ENCODE measurements at regions not wholly inside any gene's neighbourhood (a gene's known extent, or its start where the extent isn't known, plus 50 kb on each side); places are given as distances from the start of the nearest gene placed in this dataset.
"Not testable (repeated sequence)": the region's sequence is repeated elsewhere in the genome, so short reads cannot be mapped to it uniquely, and the experiment has no call there.

GRCh38 chr13:70544706-70545105, 436.5 kb upstream of the KLHL1 start:
- no peaks in the 10 kb centered on the region for H3K4me1 ChIP-seq (ENCODE audit: control insufficient read depth in 1 of 2, insufficient read depth in 2 of 2, low read length in 2 of 2)
- no peaks in the 10 kb centered on the region for H3K27me3 ChIP-seq (ENCODE audit: control insufficient read depth in 1 of 2, insufficient read depth in 2 of 2, low read length in 2 of 2)
- H3K36me3 ChIP-seq (ENCODE audit: control insufficient read depth in 1 of 2, insufficient read depth in 2 of 2, low read length in 2 of 2): no peaks in the 10 kb centered on the region
- H3K9me3 ChIP-seq (ENCODE audit: control insufficient read depth in 1 of 2, low read length in 2 of 2): no peaks in the 10 kb centered on the region
- no peak overlapping the region for H3K4me3 ChIP-seq (ENCODE audit: low read depth in 1 of 2, low read length in 2 of 2)
- H3K27ac ChIP-seq (ENCODE audit: low read depth, low read length): no peak overlapping the region
- no peak overlapping the region for H3K9ac ChIP-seq (ENCODE audit: low read depth in 1 of 2, low read length in 2 of 2)

GRCh38 chr13:70541451-70541850, 433.2 kb upstream of the KLHL1 start:
- no peaks in the 10 kb centered on the region for H3K27me3 ChIP-seq (ENCODE audit: control insufficient read depth in 1 of 2, insufficient read depth in 2 of 2, low read length in 2 of 2)
- no peaks in the 10 kb centered on the region for H3K9me3 ChIP-seq (ENCODE audit: control insufficient read depth in 1 of 2, low read length in 2 of 2)
- H3K9ac ChIP-seq (ENCODE audit: low read depth in 1 of 2, low read length in 2 of 2): no peak overlapping the region
- H3K36me3 ChIP-seq (ENCODE audit: control insufficient read depth in 1 of 2, insufficient read depth in 2 of 2, low read length in 2 of 2): no peaks in the 10 kb centered on the region
- H3K4me1 ChIP-seq (ENCODE audit: control insufficient read depth in 1 of 2, insufficient read depth in 2 of 2, low read length in 2 of 2): no peaks in the 10 kb centered on the region
- H3K4me3 ChIP-seq (ENCODE audit: low read depth in 1 of 2, low read length in 2 of 2): no peak overlapping the region
- H3K27ac ChIP-seq (ENCODE audit: low read depth, low read length): no peak overlapping the region

GRCh38 chr13:70534466-70534865, 426.2 kb upstream of the KLHL1 start:
- H3K27me3 ChIP-seq (ENCODE audit: control insufficient read depth in 1 of 2, insufficient read depth in 2 of 2, low read length in 2 of 2): no peaks in the 10 kb centered on the region
- H3K4me3 ChIP-seq (ENCODE audit: low read depth in 1 of 2, low read length in 2 of 2): no peak overlapping the region
- H3K9me3 ChIP-seq (ENCODE audit: control insufficient read depth in 1 of 2, low read length in 2 of 2): no peaks in the 10 kb centered on the region
- no peaks in the 10 kb centered on the region for H3K36me3 ChIP-seq (ENCODE audit: control insufficient read depth in 1 of 2, insufficient read depth in 2 of 2, low read length in 2 of 2)
- no peaks in the 10 kb centered on the region for H3K4me1 ChIP-seq (ENCODE audit: control insufficient read depth in 1 of 2, insufficient read depth in 2 of 2, low read length in 2 of 2)
- H3K9ac ChIP-seq (ENCODE audit: low read depth in 1 of 2, low read length in 2 of 2): no peak overlapping the region
- H3K27ac ChIP-seq (ENCODE audit: low read depth, low read length): no peak overlapping the region

GRCh38 chr13:70529652-70530051, 421.4 kb upstream of the KLHL1 start:
- H3K4me1 ChIP-seq (ENCODE audit: control insufficient read depth in 1 of 2, insufficient read depth in 2 of 2, low read length in 2 of 2): no peaks in the 10 kb centered on the region
- no peak overlapping the region for H3K9ac ChIP-seq (ENCODE audit: low read depth in 1 of 2, low read length in 2 of 2)
- no peaks in the 10 kb centered on the region for H3K27me3 ChIP-seq (ENCODE audit: control insufficient read depth in 1 of 2, insufficient read depth in 2 of 2, low read length in 2 of 2)
- H3K36me3 ChIP-seq (ENCODE audit: control insufficient read depth in 1 of 2, insufficient read depth in 2 of 2, low read length in 2 of 2): no peaks in the 10 kb centered on the region
- H3K27ac ChIP-seq (ENCODE audit: low read depth, low read length): no peak overlapping the region
- no peaks in the 10 kb centered on the region for H3K9me3 ChIP-seq (ENCODE audit: control insufficient read depth in 1 of 2, low read length in 2 of 2)
- no peak overlapping the region for H3K4me3 ChIP-seq (ENCODE audit: low read depth in 1 of 2, low read length in 2 of 2)

GRCh38 chr13:70527599-70527998, 419.3 kb upstream of the KLHL1 start:
- no peaks in the 10 kb centered on the region for H3K9me3 ChIP-seq (ENCODE audit: control insufficient read depth in 1 of 2, low read length in 2 of 2)
- H3K36me3 ChIP-seq (ENCODE audit: control insufficient read depth in 1 of 2, insufficient read depth in 2 of 2, low read length in 2 of 2): no peaks in the 10 kb centered on the region
- no peak overlapping the region for H3K9ac ChIP-seq (ENCODE audit: low read depth in 1 of 2, low read length in 2 of 2)
- H3K4me3 ChIP-seq (ENCODE audit: low read depth in 1 of 2, low read length in 2 of 2): no peak overlapping the region
- H3K27me3 ChIP-seq (ENCODE audit: control insufficient read depth in 1 of 2, insufficient read depth in 2 of 2, low read length in 2 of 2): no peaks in the 10 kb centered on the region
- H3K27ac ChIP-seq (ENCODE audit: low read depth, low read length): no peak overlapping the region
- H3K4me1 ChIP-seq (ENCODE audit: control insufficient read depth in 1 of 2, insufficient read depth in 2 of 2, low read length in 2 of 2): no peaks in the 10 kb centered on the region

GRCh38 chr13:70523622-70524021, 415.4 kb upstream of the KLHL1 start:
- no peaks in the 10 kb centered on the region for H3K36me3 ChIP-seq (ENCODE audit: control insufficient read depth in 1 of 2, insufficient read depth in 2 of 2, low read length in 2 of 2)
- no peak overlapping the region for H3K4me3 ChIP-seq (ENCODE audit: low read depth in 1 of 2, low read length in 2 of 2)
- no peak overlapping the region for H3K27ac ChIP-seq (ENCODE audit: low read depth, low read length)
- H3K27me3 ChIP-seq (ENCODE audit: control insufficient read depth in 1 of 2, insufficient read depth in 2 of 2, low read length in 2 of 2): no peaks in the 10 kb centered on the region
- H3K9me3 ChIP-seq (ENCODE audit: control insufficient read depth in 1 of 2, low read length in 2 of 2): no peaks in the 10 kb centered on the region
- H3K9ac ChIP-seq (ENCODE audit: low read depth in 1 of 2, low read length in 2 of 2): no peak overlapping the region
- no peaks in the 10 kb centered on the region for H3K4me1 ChIP-seq (ENCODE audit: control insufficient read depth in 1 of 2, insufficient read depth in 2 of 2, low read length in 2 of 2)

- no peaks in the 10 kb centered on the region for H3K27me3 ChIP-seq (ENCODE audit: control insufficient read depth in 1 of 2, insufficient read depth in 2 of 2, low read length in 2 of 2)
- H3K9me3 ChIP-seq (ENCODE audit: control insufficient read depth in 1 of 2, low read length in 2 of 2): no peaks in the 10 kb centered on the region
- H3K27ac ChIP-seq (ENCODE audit: low read depth, low read length): no peak overlapping the region
- no peaks in the 10 kb centered on the region for H3K4me1 ChIP-seq (ENCODE audit: control insufficient read depth in 1 of 2, insufficient read depth in 2 of 2, low read length in 2 of 2)
- no peak overlapping the region for H3K9ac ChIP-seq (ENCODE audit: low read depth in 1 of 2, low read length in 2 of 2)
- H3K4me3 ChIP-seq (ENCODE audit: low read depth in 1 of 2, low read length in 2 of 2): no peak overlapping the region
- H3K36me3 ChIP-seq (ENCODE audit: control insufficient read depth in 1 of 2, insufficient read depth in 2 of 2, low read length in 2 of 2): no peaks in the 10 kb centered on the region
These were observed 412.2 kb upstream of the KLHL1 start for GRCh38 chr13:70520275-70521036.

GRCh38 chr13:70518081-70518480, 409.8 kb upstream of the KLHL1 start:
- Histone ChIP-seq H3K4me3 (ENCODE audit: low read depth in 1 of 2, low read length in 2 of 2) (no peak overlapping the region), H3K27ac (ENCODE audit: low read depth, low read length) (no peak overlapping the region), H3K36me3 (ENCODE audit: control insufficient read depth in 1 of 2, insufficient read depth in 2 of 2, low read length in 2 of 2) (no peaks in the 10 kb centered on the region), H3K4me1 (ENCODE audit: control insufficient read depth in 1 of 2, insufficient read depth in 2 of 2, low read length in 2 of 2) (no peaks in the 10 kb centered on the region), H3K9ac (ENCODE audit: low read depth in 1 of 2, low read length in 2 of 2) (no peak overlapping the region), H3K27me3 (ENCODE audit: control insufficient read depth in 1 of 2, insufficient read depth in 2 of 2, low read length in 2 of 2) (no peaks in the 10 kb centered on the region), H3K9me3 (ENCODE audit: control insufficient read depth in 1 of 2, low read length in 2 of 2) (no peaks in the 10 kb centered on the region)

- Histone ChIP-seq H3K27me3 (ENCODE audit: control insufficient read depth in 1 of 2, insufficient read depth in 2 of 2, low read length in 2 of 2) (no peaks in the 10 kb centered on the region), H3K4me3 (ENCODE audit: low read depth in 1 of 2, low read length in 2 of 2) (no peak overlapping the region), H3K36me3 (ENCODE audit: control insufficient read depth in 1 of 2, insufficient read depth in 2 of 2, low read length in 2 of 2) (no peaks in the 10 kb centered on the region), H3K4me1 (ENCODE audit: control insufficient read depth in 1 of 2, insufficient read depth in 2 of 2, low read length in 2 of 2) (no peaks in the 10 kb centered on the region), H3K9me3 (ENCODE audit: control insufficient read depth in 1 of 2, low read length in 2 of 2) (no peaks in the 10 kb centered on the region), H3K9ac (ENCODE audit: low read depth in 1 of 2, low read length in 2 of 2) (no peak overlapping the region), H3K27ac (ENCODE audit: low read depth, low read length) (no peak overlapping the region)
These were observed 408.0 kb upstream of the KLHL1 start for GRCh38 chr13:70516226-70516625.

GRCh38 chr13:70511861-70512417, 403.7 kb upstream of the KLHL1 start:
- not testable (repeated sequence) for H3K9me3 ChIP-seq (ENCODE audit: control insufficient read depth in 1 of 2, low read length in 2 of 2); H3K27me3 ChIP-seq (ENCODE audit: control insufficient read depth in 1 of 2, insufficient read depth in 2 of 2, low read length in 2 of 2); H3K36me3 ChIP-seq (ENCODE audit: control insufficient read depth in 1 of 2, insufficient read depth in 2 of 2, low read length in 2 of 2); H3K9ac ChIP-seq (ENCODE audit: low read depth in 1 of 2, low read length in 2 of 2); H3K4me1 ChIP-seq (ENCODE audit: control insufficient read depth in 1 of 2, insufficient read depth in 2 of 2, low read length in 2 of 2); H3K27ac ChIP-seq (ENCODE audit: low read depth, low read length); H3K4me3 ChIP-seq (ENCODE audit: low read depth in 1 of 2, low read length in 2 of 2)
